ENCODE measurements at regions not wholly inside any gene's neighbourhood (a gene's known extent, or its start where the extent isn't known, plus 50 kb on each side); places are given as distances from the start of the nearest gene placed in this dataset.
"Not testable (repeated sequence)": the region's sequence is repeated elsewhere in the genome, so short reads cannot be mapped to it uniquely, and the experiment has no call there.

- DNase-seq = no peak
Observed at GRCh38 chr6:97697456-97697855, 414.4 kb upstream of the MMS22L start.

- DNase-seq = no peak
Observed at GRCh38 chr6:97701801-97702200, 418.8 kb upstream of the MMS22L start.

GRCh38 chr6:97702248-97702647, 419.2 kb upstream of the MMS22L start:
- DNase-seq = no peak

- DNase-seq = no peak
Observed at GRCh38 chr6:97703661-97704060, 420.6 kb upstream of the MMS22L start.

- DNase-seq = no peak
Observed at GRCh38 chr6:97705568-97705967, 422.6 kb upstream of the MMS22L start.

GRCh38 chr6:97712751-97713150, 429.7 kb upstream of the MMS22L start:
- no peak for DNase-seq

- no peak for DNase-seq
Observed at GRCh38 chr6:97714772-97715171, 431.8 kb upstream of the MMS22L start.

- DNase-seq = no peak
Observed at GRCh38 chr6:97717086-97717485, 434.1 kb upstream of the MMS22L start.

GRCh38 chr6:97726378-97726777, 443.4 kb upstream of the MMS22L start:
- no peak for DNase-seq

- DNase-seq = no peak
Observed at GRCh38 chr6:97732045-97732444, 449.0 kb upstream of the MMS22L start.

- DNase-seq = no peak
Observed at GRCh38 chr6:97757575-97757974, 474.6 kb upstream of the MMS22L start.

GRCh38 chr6:97765461-97765860, 482.4 kb upstream of the MMS22L start:
- DNase-seq = no peak

GRCh38 chr6:97771372-97771771, 488.4 kb upstream of the MMS22L start:
- no peak for DNase-seq

GRCh38 chr6:97775012-97775411, 492.0 kb upstream of the MMS22L start:
- no peak for DNase-seq

GRCh38 chr6:97778290-97779038, 495.4 kb upstream of the MMS22L start:
- no peak for DNase-seq

GRCh38 chr6:97779039-97779766, 496.2 kb upstream of the MMS22L start:
- DNase-seq = not testable (repeated sequence)

GRCh38 chr6:97790926-97791590, 508.0 kb upstream of the MMS22L start:
- no peak for DNase-seq

GRCh38 chr6:97805596-97805995, 522.6 kb upstream of the MMS22L start:
- no peak for DNase-seq

- no peak for DNase-seq
Observed at GRCh38 chr6:97812940-97813339, 529.9 kb upstream of the MMS22L start.

- no peak for DNase-seq
Observed at GRCh38 chr6:97813889-97814567, 531.0 kb upstream of the MMS22L start.

GRCh38 chr6:97815301-97815812, 532.3 kb upstream of the MMS22L start:
- DNase-seq = no peak

GRCh38 chr6:97816526-97816925, 533.5 kb upstream of the MMS22L start:
- DNase-seq = no peak

GRCh38 chr6:97819710-97820109, 536.7 kb upstream of the MMS22L start:
- DNase-seq = no peak
